GF-D8 (cell line): ENCODE measurements at regions not wholly inside any gene's neighbourhood (a gene's known extent, or its start where the extent isn't known, plus 50 kb on each side); places are given as distances from the start of the nearest gene placed in this dataset.
"Not testable (repeated sequence)": the region's sequence is repeated elsewhere in the genome, so short reads cannot be mapped to it uniquely, and the experiment has no call there.

Experiments used
- DNase-seq: peaks from one replicate; lab custom pipeline; 2025; lab: John Stamatoyannopoulos, UW

GRCh38 chr17:13659051-13659450 is 57.3 kb upstream of the HS3ST3A1 start:
- DNase-seq = not testable (repeated sequence)

GRCh38 chr17:13665872-13666635 is 64.3 kb upstream of the HS3ST3A1 start:
- DNase-seq = no peak

GRCh38 chr17:13671341-13671740 is 69.6 kb upstream of the HS3ST3A1 start:
- no peak for DNase-seq

- no peak for DNase-seq
These were observed 70.0 kb upstream of the HS3ST3A1 start for GRCh38 chr17:13671771-13672170.

GRCh38 chr17:13678361-13678760 is 76.6 kb upstream of the HS3ST3A1 start:
- no peak for DNase-seq

- DNase-seq = no peak
These were observed 77.1 kb upstream of the HS3ST3A1 start for GRCh38 chr17:13678841-13679240.

GRCh38 chr17:13688716-13689115 is 87.0 kb upstream of the HS3ST3A1 start:
- DNase-seq = no peak

GRCh38 chr17:13690806-13691205 is 89.1 kb upstream of the HS3ST3A1 start:
- DNase-seq = no peak

- no peak for DNase-seq
These were observed 93.2 kb upstream of the HS3ST3A1 start for GRCh38 chr17:13694934-13695333.

- no peak for DNase-seq
These were observed 97.1 kb upstream of the HS3ST3A1 start for GRCh38 chr17:13698832-13699231.

- no peak for DNase-seq
These were observed 97.5 kb upstream of the HS3ST3A1 start for GRCh38 chr17:13699261-13699660.

- DNase-seq = no peak
These were observed 100.5 kb upstream of the HS3ST3A1 start for GRCh38 chr17:13702266-13702665.

- no peak for DNase-seq
These were observed 102.6 kb upstream of the HS3ST3A1 start for GRCh38 chr17:13704333-13704732.

- DNase-seq = no peak
These were observed 103.5 kb upstream of the HS3ST3A1 start for GRCh38 chr17:13705221-13705620.

- no peak for DNase-seq
These were observed 120.0 kb upstream of the HS3ST3A1 start for GRCh38 chr17:13721705-13722104.

GRCh38 chr17:13725288-13725990 is 123.7 kb upstream of the HS3ST3A1 start:
- no peak for DNase-seq

- no peak for DNase-seq
These were observed 125.9 kb upstream of the HS3ST3A1 start for GRCh38 chr17:13727441-13728171.

GRCh38 chr17:13728781-13729180 is 127.1 kb upstream of the HS3ST3A1 start:
- DNase-seq = no peak

- no peak for DNase-seq
These were observed 127.9 kb upstream of the HS3ST3A1 start for GRCh38 chr17:13729466-13730134.

GRCh38 chr17:13734880-13735279 is 133.2 kb upstream of the HS3ST3A1 start:
- DNase-seq = no peak

GRCh38 chr17:13735444-13735843 is 133.7 kb upstream of the HS3ST3A1 start:
- DNase-seq = no peak

GRCh38 chr17:13735861-13736260 is 134.1 kb upstream of the HS3ST3A1 start:
- DNase-seq = no peak
